GM23338 (cell line): ENCODE measurements at regions not wholly inside any gene's neighbourhood (a gene's known extent, or its start where the extent isn't known, plus 50 kb on each side); places are given as distances from the start of the nearest gene placed in this dataset.

Experiments
- ATAC-seq: fragments of 200-7000 bp; cut with Tn5 transposase; 3 replicates; pipeline ENCODE4 v1.9.1; 2020
- DNase-seq: peaks from one replicate; pipeline ENCODE4 v3.0.0-alpha.2; 2015; ENCODE audit warnings: low spot score
- H2AFZ ChIP-seq: fragments of 200-600 bp; sonication (generic); 2 replicates; pipeline ENCODE4 v1.8.0; 2016; ENCODE audit warnings: antibody characterized with exemption, mild to moderate bottlenecking, moderate library complexity
- H3F3A ChIP-seq: fragments of 200-600 bp; sonication (generic); replicated peaks from 2 replicates; pipeline ENCODE4 v1.8.0; 2017; ENCODE audit warnings: antibody characterized with exemption, mixed run types, low read depth
- H3K27ac ChIP-seq: fragments of 200-600 bp; sonication (generic); 2 replicates; pipeline ENCODE4 v1.6.1; 2016; ENCODE audit warnings: low read depth
- H3K27me3 ChIP-seq: fragments of 200-600 bp; sonication (generic); 2 replicates; pipeline ENCODE4 v1.8.0; 2016; ENCODE audit warnings: mild to moderate bottlenecking, mixed run types, moderate library complexity; ENCODE audit not compliant: insufficient read depth
- H3K36me3 ChIP-seq: fragments of 200-600 bp; sonication (generic); 2 replicates; pipeline ENCODE4 v1.8.0; 2016; ENCODE audit warnings: mild to moderate bottlenecking; ENCODE audit not compliant: insufficient read depth
- H3K4me1 ChIP-seq: fragments of 200-600 bp; sonication (generic); 2 replicates; pipeline ENCODE4 v1.8.0; 2016; ENCODE audit warnings: mild to moderate bottlenecking, moderate library complexity; ENCODE audit not compliant: insufficient read depth
- H3K4me2 ChIP-seq: fragments of 200-600 bp; sonication (generic); 2 replicates; pipeline ENCODE4 v1.7.1; 2017; ENCODE audit warnings: mixed run types
- H3K4me3 ChIP-seq: fragments of 200-600 bp; sonication (generic); 2 replicates; pipeline ENCODE4 v1.6.1; 2016; ENCODE audit warnings: mixed run types
- H3K79me2 ChIP-seq: fragments of 200-600 bp; sonication (generic); replicated peaks from 2 replicates; pipeline ENCODE4 v1.8.0; 2017; ENCODE audit warnings: mild to moderate bottlenecking; ENCODE audit not compliant: insufficient read depth
- H3K9me2 ChIP-seq: fragments of 200-600 bp; sonication (generic); 2 replicates; pipeline ENCODE4 v1.8.0; 2017; ENCODE audit not compliant: insufficient read depth
- H4K20me1 ChIP-seq: fragments of 200-600 bp; sonication (generic); replicated peaks from 2 replicates; pipeline ENCODE4 v1.8.0; 2017; ENCODE audit warnings: mild to moderate bottlenecking; ENCODE audit not compliant: insufficient read depth
- H3K27ac Mint-ChIP-seq: 2 replicates; pipeline ENCODE4 v1.8.0; 2020; ENCODE audit warnings: inconsistent platforms, mild to moderate bottlenecking, moderate library complexity, mixed read lengths
- H3K27me3 Mint-ChIP-seq: 3 replicates; pipeline ENCODE4 v1.8.0; 2022; ENCODE audit warnings: low read depth, mild to moderate bottlenecking, moderate library complexity, mixed read lengths, inconsistent platforms; ENCODE audit not compliant: insufficient read depth, poor library complexity
- H3K36me3 Mint-ChIP-seq: 3 replicates; pipeline ENCODE4 v1.8.0; 2021; ENCODE audit warnings: low read depth, mild to moderate bottlenecking, inconsistent platforms, moderate library complexity, mixed read lengths
- H3K4me1 Mint-ChIP-seq: 3 replicates; pipeline ENCODE4 v1.8.0; 2020; ENCODE audit warnings: mild to moderate bottlenecking, inconsistent platforms, mixed read lengths
- H3K4me3 Mint-ChIP-seq: 3 replicates; pipeline ENCODE4 v1.8.0; 2021; ENCODE audit warnings: moderate library complexity, mild to moderate bottlenecking, inconsistent platforms, mixed read lengths
- H3K9me3 Mint-ChIP-seq: 3 replicates; pipeline ENCODE4 v1.8.0; 2020; ENCODE audit warnings: moderate library complexity, mild to moderate bottlenecking, inconsistent platforms, mixed read lengths
- CREB1 ChIP-seq: fragments of 250-450 bp; sonication (Bioruptor Pico); IDR thresholded peaks from 2 replicates; pipeline ENCODE4 v1.5.0; 2020; ENCODE audit warnings: low read depth, mild to moderate bottlenecking, moderate library complexity
- CTCF ChIP-seq, 2 experiments: fragments of 200-600 bp in 1 of 2; sonication (generic) in 1 of 2; conservative IDR thresholded peaks; 2 replicates each; pipeline versions ENCODE4 v1.5.1 to v1.6.1; 2016 to 2017; ENCODE audit warnings: antibody characterized with exemption in 2 of 2, low read depth in 2 of 2, mild to moderate bottlenecking in 2 of 2, moderate library complexity in 1 of 2
- ETS1 ChIP-seq: IDR thresholded peaks from 2 replicates; pipeline ENCODE4 v1.6.1; 2016; ENCODE audit warnings: antibody characterized with exemption
- EZH2 ChIP-seq: fragments of 200-600 bp; sonication (generic); IDR thresholded peaks from one replicate; pipeline ENCODE4 v1.8.0; 2017; ENCODE audit warnings: antibody characterized with exemption, mild to moderate bottlenecking, low read depth; ENCODE audit not compliant: unreplicated experiment
- EZH2phosphoT487 ChIP-seq: fragments of 200-600 bp; sonication (generic); IDR thresholded peaks from one replicate; pipeline ENCODE4 v1.8.1; 2018; ENCODE audit warnings: antibody characterized with exemption; ENCODE audit not compliant: unreplicated experiment
- JUNB ChIP-seq: IDR thresholded peaks from one replicate; pipeline ENCODE4 v1.6.1; 2016; ENCODE audit warnings: antibody characterized with exemption; ENCODE audit not compliant: unreplicated experiment
- ZNF114 ChIP-seq: fragments of 250-450 bp; sonication (Bioruptor Pico); IDR thresholded peaks from 2 replicates; pipeline ENCODE4 v1.5.0; 2020; ENCODE audit warnings: mild to moderate bottlenecking, moderate library complexity
- ZNF462 ChIP-seq: fragments of 250-450 bp; sonication (Bioruptor Pico); IDR thresholded peaks from 2 replicates; pipeline ENCODE4 v1.5.0; 2020; ENCODE audit warnings: mild to moderate bottlenecking, moderate library complexity

GRCh38 chr7:54429111-54429510 lies 113.1 kb upstream of the VSTM2A start:
- no peak for ATAC-seq
- no peaks in the 10 kb centered on the region for H3K27me3 Mint-ChIP-seq

More at GRCh38 chr7:54429111-54429510, 113.1 kb upstream of the VSTM2A start:
- Mint-ChIP-seq H3K36me3 (peaks cover 3% of the 10 kb centered on the region; the same call in 1 of the 3 replicates), H3K9me3 (peaks cover 3% of the 10 kb centered on the region; the same call in 2 of the 3 replicates), H3K4me3 (no peak overlapping the region), H3K27ac (no peak overlapping the region), H3K4me1 (peaks cover 9% of the 10 kb centered on the region)
- Histone ChIP-seq H3F3A (no peaks in the 10 kb centered on the region), H3K27me3 (no peaks in the 10 kb centered on the region), H2AFZ (no peak overlapping the region), H3K79me2 (no peaks in the 10 kb centered on the region), H3K27ac (no peak overlapping the region), H3K36me3 (no peaks in the 10 kb centered on the region), H4K20me1 (no peaks in the 10 kb centered on the region), H3K4me1 (no peaks in the 10 kb centered on the region), H3K9me2 (peaks cover 4% of the 10 kb centered on the region; the same call in 1 of the 2 replicates), H3K4me2 (no peak overlapping the region), H3K4me3 (no peak overlapping the region)
- DNase-seq: no peak
- TF ChIP-seq CTCF (conservative IDR thresholded peaks at IDR 0.05; ENCODE audit: low read depth in 2 of 2): no peak
- TF ChIP-seq CREB1 (CRISPR knock-in tag): no peak
- TF ChIP-seq ZNF462 (CRISPR knock-in tag): no peak
- no peak for TF ChIP-seq EZH2
- no peak for TF ChIP-seq JUNB
- no peak for TF ChIP-seq ZNF114
- TF ChIP-seq ETS1: no peak
- TF ChIP-seq EZH2phosphoT487: no peak
